K562 (cell line): ENCODE measurements at regions not wholly inside any gene's neighbourhood (a gene's known extent, or its start where the extent isn't known, plus 50 kb on each side); places are given as distances from the start of the nearest gene placed in this dataset.

Experiments
- ATAC-seq: fragments of 200-7000 bp; cut with Tn5 transposase; 3 replicates; pipeline ENCODE4 v1.9.1; 2020; ENCODE audit warnings: moderate library complexity
- BruUV-seq: library from RNA; stranded (reverse); fragments of 400-500 nt; replicated peaks from 2 replicates; lab custom pipeline; 2021; lab: Mats Ljungman, UMichigan
- CTCF ChIA-PET: fragments of 300-600 bp; formaldehyde crosslinking; extraction: SDS; loops from one replicate; lab custom pipeline; 2021; ENCODE audit warnings: low intra/inter-chr PET ratio; lab: Yijun Ruan, JAX
- POLR2A ChIA-PET: fragments of 300-600, 350-650 bp; sonication (Branson Sonifier 250); formaldehyde crosslinking; extraction: SDS; loops from one replicate; lab custom pipeline; 2021; ENCODE audit warnings: antibody characterized with exemption, inconsistent platforms; lab: Yijun Ruan, JAX
- DNase-seq, 4 experiments: peaks; one replicate each; pipeline versions ENCODE4 v3.0.0 to v3.0.0-alpha.2; 2011 to 2018; ENCODE audit warnings: low spot score in 3 of 4, mixed read lengths in 3 of 4; ENCODE audit errors: extremely low read depth in 1 of 4
- FAIRE-seq: peaks from 2 replicates; lab custom pipeline; 2011; peaks lifted over from hg19 to GRCh38; lab: Jason Lieb, UNC
- H2AFZ ChIP-seq: 2 replicates; pipeline ENCODE4 v1.6.0; 2011; ENCODE audit warnings: low read depth, low read length, control low read depth, inconsistent platforms
- H3K27ac ChIP-seq: fragments of 200-600 bp; 3 replicates; pipeline ENCODE4 v1.8.0; 2011; ENCODE audit warnings: low read depth, mild to moderate bottlenecking, control low read depth, inconsistent platforms, low read length, moderate library complexity, mixed read lengths; ENCODE audit errors: extremely low read depth
- H3K27me3 ChIP-seq, 2 experiments: fragments of 300-600 bp in 1 of 2; 2 replicates in 1 of 2; 3 replicates in 1 of 2; pipeline versions ENCODE4 v1.6.0 to v1.8.0; 2011; ENCODE audit warnings: inconsistent platforms in 2 of 2, low read length in 2 of 2, mild to moderate bottlenecking in 1 of 2, mixed read lengths in 1 of 2, moderate library complexity in 1 of 2; ENCODE audit not compliant: control insufficient read depth in 2 of 2, insufficient read depth in 2 of 2
- H3K36me3 ChIP-seq: fragments of 300-600 bp; 3 replicates; pipeline ENCODE4 v1.8.0; 2011; ENCODE audit warnings: mild to moderate bottlenecking, low read length, inconsistent platforms; ENCODE audit not compliant: control insufficient read depth, insufficient read depth
- H3K4me1 ChIP-seq, 2 experiments: fragments of 200-600 bp in 1 of 2; replicated peaks in 1 of 2; 2 replicates in 1 of 2; 3 replicates in 1 of 2; pipeline versions ENCODE4 v1.5.1 to v1.8.0; 2011; ENCODE audit warnings: inconsistent platforms in 2 of 2, low read length in 2 of 2, mild to moderate bottlenecking in 1 of 2, mixed read lengths in 1 of 2, moderate library complexity in 1 of 2; ENCODE audit not compliant: control insufficient read depth in 2 of 2, insufficient read depth in 2 of 2
- H3K4me2 ChIP-seq: 2 replicates; pipeline ENCODE4 v1.6.1; 2011; ENCODE audit warnings: low read length, control low read depth, inconsistent platforms, mixed read lengths; ENCODE audit not compliant: insufficient read depth
- H3K4me3 ChIP-seq: fragments of 200-600 bp; sonication (generic), shearing (Covaris generic); 2 replicates; pipeline ENCODE4 v1.5.1; 2016; ENCODE audit warnings: control low read depth, inconsistent platforms
- H3K79me2 ChIP-seq: fragments of 200-600 bp; 3 replicates; pipeline ENCODE4 v1.8.0; 2011; ENCODE audit warnings: low read length, inconsistent platforms; ENCODE audit not compliant: control insufficient read depth, insufficient read depth
- H3K9ac ChIP-seq, 2 experiments: 2 replicates each; pipeline versions ENCODE4 v1.6.0 to v1.6.1; 2011; ENCODE audit warnings: low read depth in 2 of 2, low read length in 2 of 2, control low read depth in 1 of 2, inconsistent platforms in 1 of 2, mild to moderate bottlenecking in 1 of 2, mixed read lengths in 1 of 2; ENCODE audit not compliant: insufficient read depth in 1 of 2
- H3K9me1 ChIP-seq: one replicate; pipeline ENCODE4 v1.6.0; 2011; ENCODE audit warnings: inconsistent platforms, mild to moderate bottlenecking, low read length, moderate library complexity; ENCODE audit not compliant: control insufficient read depth, insufficient read depth
- H3K9me3 ChIP-seq: replicated peaks from 2 replicates; pipeline ENCODE4 v1.5.1; 2011; ENCODE audit warnings: low read depth, low read length, inconsistent platforms; ENCODE audit not compliant: control insufficient read depth, insufficient read depth
- H4K20me1 ChIP-seq: replicated peaks from 2 replicates; pipeline ENCODE4 v1.6.1; 2011; ENCODE audit warnings: low read length, inconsistent platforms, mixed read lengths; ENCODE audit not compliant: control insufficient read depth, insufficient read depth
- CCAR2 ChIP-seq: fragments of 200-400 bp; formaldehyde crosslinking; IDR thresholded peaks from 2 replicates; pipeline ENCODE4 v1.6.1; 2017; ENCODE audit warnings: mild to moderate bottlenecking, low read depth, low read length
- DDX20 ChIP-seq: fragments of 450-650 bp; IDR thresholded peaks from 2 replicates; pipeline ENCODE4 v1.6.1; 2016; ENCODE audit warnings: missing genetic modification characterization, low read depth, mild to moderate bottlenecking, missing compliant biosample characterization, moderate library complexity
- HNRNPLL ChIP-seq: fragments of 200-400 bp; formaldehyde crosslinking; IDR thresholded peaks from 2 replicates; pipeline ENCODE4 v1.6.1; 2017; ENCODE audit warnings: low read length, low read depth, mild to moderate bottlenecking; ENCODE audit not compliant: poor library complexity, severe bottlenecking
- ILK ChIP-seq: fragments of 450-650 bp; IDR thresholded peaks from 2 replicates; pipeline ENCODE4 v1.6.1; 2016; ENCODE audit warnings: missing genetic modification characterization, low read depth, mild to moderate bottlenecking, missing compliant biosample characterization, moderate library complexity, borderline replicate concordance
- NELFE ChIP-seq: IDR thresholded peaks from 2 replicates; pipeline ENCODE4 v1.6.1; 2011; ENCODE audit warnings: mild to moderate bottlenecking; ENCODE audit not compliant: insufficient read depth, insufficient read length
- NFE2 ChIP-seq: IDR thresholded peaks from 2 replicates; pipeline ENCODE4 v1.6.1; 2014; ENCODE audit warnings: antibody characterized with exemption, low read depth
- RBM39 ChIP-seq: fragments of 200-400 bp; formaldehyde crosslinking; optimal IDR thresholded peaks from 2 replicates; pipeline ENCODE3; 2018; ENCODE audit warnings: low read depth, low read length
- THRA ChIP-seq: fragments of 450-650 bp; IDR thresholded peaks from 2 replicates; pipeline ENCODE4 v1.6.1; 2017; ENCODE audit warnings: mild to moderate bottlenecking, moderate library complexity
- WGBS: fragments of 100-300 bp; shearing (Covaris generic); methylation state at CpG from one replicate; pipeline ENCODE4 v1.1.6; 2016; ENCODE audit warnings: low coverage, mixed read lengths; ENCODE audit not compliant: insufficient coverage; ENCODE audit errors: missing lambda C conversion rate; 5-methylcytosine and 5-hydroxymethylcytosine counted together
- in situ Hi-C: fragments of 300-500 bp; cut with MboI; formaldehyde crosslinking; loops from 4 replicates; pipeline ENCODE4 v1.15.0; 2018; ENCODE audit warnings: inconsistent platforms, mixed read lengths
- intact Hi-C: fragments of 100-400 bp; cut with micrococcal nuclease; formaldehyde crosslinking; loops from 2 replicates; pipeline ENCODE4 v1.14.2; 2022
- TF ChIP-seq, protein P1 (sequence below): sonication (generic); formaldehyde crosslinking; IDR thresholded peaks from 2 replicates; pipeline ENCODE4 v1.8.1; 2023; ENCODE audit warnings: mild to moderate bottlenecking, missing genetic modification reagents

DNA sequence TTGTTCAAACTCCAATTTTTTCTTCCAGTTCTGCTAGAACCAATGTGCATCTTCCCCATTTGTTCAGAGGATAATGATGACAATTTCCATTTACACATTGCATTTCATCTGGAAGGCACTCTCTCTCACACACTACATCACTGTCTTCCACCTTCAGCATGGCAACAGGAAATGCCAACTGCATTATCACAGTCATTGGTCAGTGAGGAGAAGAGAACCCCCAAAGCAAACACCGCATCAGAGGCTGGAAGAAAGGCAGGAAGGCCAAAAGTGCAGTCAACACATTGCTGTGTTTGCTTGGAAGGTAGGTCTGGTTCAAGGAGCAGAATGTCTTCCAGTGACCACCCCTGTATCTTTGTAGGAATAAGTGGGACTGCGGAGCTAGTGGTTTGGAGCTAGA, 192.2 kb upstream of the RHOBTB1 start:
- ChIA-PET POLR2A (no interaction called here), CTCF (no interaction called here)
- Histone ChIP-seq H3K27ac (no peak overlapping the region), H3K4me3 (no peak overlapping the region), H3K4me1 (no peaks in the 10 kb centered on the region), H3K9me3 (no peaks in the 10 kb centered on the region), H3K36me3 (no peaks in the 10 kb centered on the region), H4K20me1 (no peaks in the 10 kb centered on the region), H2AFZ (no peak overlapping the region), H3K9ac (no peak overlapping the region), H3K79me2 (no peaks in the 10 kb centered on the region), H3K9me1 (no peaks in the 10 kb centered on the region), H3K27me3 (no peaks in the 10 kb centered on the region), H3K4me2 (no peak overlapping the region)
- FAIRE-seq (no peak), DNase-seq (no peak), ATAC-seq (no peak)
- intact Hi-C loops (no loop called here), in situ Hi-C loops (no loop called here)
- WGBS = 3% methylated on average over 2 of the region's 2 CpGs
- no TSS peak for BruUV-seq
- TF ChIP-seq RBM39 = no peak
- TF ChIP-seq CCAR2 = no peak
- TF ChIP-seq DDX20 (tag) = no peak
- no peak for TF ChIP-seq HNRNPLL
- no peak for TF ChIP-seq NFE2

GRCh38 chr10:61135276-61135721, 191.3 kb upstream of the RHOBTB1 start:
- TF ChIP-seq THRA (no peak), ILK (tag) (no peak), NELFE (no peak)
- TF ChIP-seq, protein P1, sequence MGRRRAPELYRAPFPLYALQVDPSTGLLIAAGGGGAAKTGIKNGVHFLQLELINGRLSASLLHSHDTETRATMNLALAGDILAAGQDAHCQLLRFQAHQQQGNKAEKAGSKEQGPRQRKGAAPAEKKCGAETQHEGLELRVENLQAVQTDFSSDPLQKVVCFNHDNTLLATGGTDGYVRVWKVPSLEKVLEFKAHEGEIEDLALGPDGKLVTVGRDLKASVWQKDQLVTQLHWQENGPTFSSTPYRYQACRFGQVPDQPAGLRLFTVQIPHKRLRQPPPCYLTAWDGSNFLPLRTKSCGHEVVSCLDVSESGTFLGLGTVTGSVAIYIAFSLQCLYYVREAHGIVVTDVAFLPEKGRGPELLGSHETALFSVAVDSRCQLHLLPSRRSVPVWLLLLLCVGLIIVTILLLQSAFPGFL (CRISPR knock-in tag) = no peak
- H3K36me3 ChIP-seq = no peaks in the 10 kb centered on the region
- no peak overlapping the region for H2AFZ ChIP-seq
- ATAC-seq = no peak
- no peaks in the 10 kb centered on the region for H3K4me1 ChIP-seq
- no peaks in the 10 kb centered on the region for H3K79me2 ChIP-seq
- 3% methylated on average over 3 of the region's 3 CpGs for WGBS
- no peaks in the 10 kb centered on the region for H3K27me3 ChIP-seq
- no peak overlapping the region for H3K9ac ChIP-seq
- no peak for FAIRE-seq
- H3K4me2 ChIP-seq = no peak overlapping the region
- in situ Hi-C loops (no loop called here), intact Hi-C loops (loop anchor here (2.0 kb wide), 1 partner anchor 324 kb away; no protein-coding TSS in a partner anchor)
- no peak for DNase-seq
- no peaks in the 10 kb centered on the region for H3K9me3 ChIP-seq
- CTCF ChIA-PET = no interaction called here
- H3K4me3 ChIP-seq = no peak overlapping the region
- no peaks in the 10 kb centered on the region for H4K20me1 ChIP-seq
- H3K27ac ChIP-seq = no peak overlapping the region
- H3K9me1 ChIP-seq = no peaks in the 10 kb centered on the region
- BruUV-seq = no TSS peak
- POLR2A ChIA-PET = interaction anchor here (0.6 to 0.7 kb wide), 2 partner anchors 42 to 241 kb away, joined by 4 to 5 read pairs; no protein-coding TSS in a partner anchor
